ENCODE measurements at regions not wholly inside any gene's neighbourhood (a gene's known extent, or its start where the extent isn't known, plus 50 kb on each side); places are given as distances from the start of the nearest gene placed in this dataset.
A peak's percentile ranks its signal among the peaks of the same experiment; 100 is the strongest.

DNA sequence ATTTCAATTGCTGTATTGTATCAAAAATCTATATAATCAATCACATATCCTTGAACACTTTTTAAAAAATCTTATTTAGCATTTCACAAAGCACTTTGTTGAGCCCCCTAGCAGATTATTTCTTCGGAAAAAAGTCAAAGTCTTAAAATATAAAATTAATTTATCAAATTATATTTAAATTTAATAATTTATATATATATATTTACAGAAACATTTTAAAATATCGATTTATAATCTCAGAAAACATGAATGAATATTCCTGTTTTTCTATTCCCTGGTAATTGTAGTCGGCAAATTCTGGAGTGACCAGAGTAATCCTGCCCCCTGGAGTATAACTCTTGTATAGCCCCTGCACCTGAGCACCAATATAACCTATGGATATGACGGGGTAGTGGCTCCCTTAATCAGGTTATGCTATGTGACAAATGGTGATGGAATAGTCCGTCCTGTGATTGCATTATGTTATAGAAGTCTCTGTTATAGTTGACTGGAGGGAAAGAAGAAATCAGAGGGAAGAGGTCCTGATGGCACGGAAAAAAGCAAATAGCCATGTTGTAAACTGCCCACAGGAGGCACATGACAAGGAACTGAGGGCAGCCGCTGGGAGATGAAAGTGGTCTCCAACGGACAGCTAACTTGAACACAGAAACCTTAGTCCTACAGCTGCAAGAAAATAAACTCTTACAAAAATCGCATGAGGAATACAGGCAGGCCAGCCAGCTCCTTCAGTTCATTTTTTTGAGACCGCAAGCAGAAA, 1092.3 kb downstream of the ARAP2 start:
- H3K27ac ChIP-seq (ENCODE audit: low read depth in 1 of 3, low read length in 2 of 3) = no peak overlapping the region
- no peaks in the 10 kb centered on the region for H3K9me3 ChIP-seq (ENCODE audit: control insufficient read depth in 2 of 2, insufficient read depth in 1 of 2, low read depth in 1 of 2, low read length in 1 of 2)
- DNase-seq = no peak
- H3K27me3 ChIP-seq (ENCODE audit: control insufficient read depth in 3 of 3, insufficient read depth in 3 of 3, low read length in 3 of 3) = no peaks in the 10 kb centered on the region
- FAIRE-seq = no peak
- WGBS, 3 donors = 66 to 73% (median 67%) methylated on average over 10 of the region's 10 CpGs
- no peak overlapping the region for H3K4me3 ChIP-seq (ENCODE audit: low read depth in 1 of 3, low read length in 3 of 3)
- no peaks in the 10 kb centered on the region for H3K36me3 ChIP-seq (ENCODE audit: control insufficient read depth in 3 of 3, insufficient read depth in 2 of 3, low read depth in 1 of 3, low read length in 3 of 3)
- H3K4me1 ChIP-seq (ENCODE audit: control insufficient read depth in 3 of 3, insufficient read depth in 2 of 3, low read depth in 1 of 3, low read length in 2 of 3) = no peaks in the 10 kb centered on the region

DNA sequence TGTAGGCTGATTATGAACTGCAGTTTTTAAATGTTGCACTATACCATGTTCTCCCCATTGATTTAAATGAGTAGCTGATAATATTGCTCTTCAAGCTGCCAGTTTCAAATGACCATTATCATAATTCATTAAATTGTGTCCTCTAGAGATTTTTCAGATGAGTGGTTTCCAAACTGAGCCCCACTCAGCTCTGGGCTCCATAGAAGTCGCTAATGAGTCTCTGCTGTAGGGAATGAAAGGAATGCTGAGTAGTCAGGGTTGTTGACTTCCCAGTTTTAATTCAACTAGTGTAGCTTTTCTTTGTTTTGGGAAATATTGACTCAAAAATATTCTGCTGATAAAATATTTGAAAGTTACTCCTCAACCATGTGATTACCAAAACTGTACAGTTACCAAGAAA, 1081.1 kb downstream of the ARAP2 start:
- Histone ChIP-seq H3K4me3 (ENCODE audit: low read depth in 1 of 3, low read length in 3 of 3) (no peak overlapping the region), H3K4me1 (ENCODE audit: control insufficient read depth in 3 of 3, insufficient read depth in 2 of 3, low read depth in 1 of 3, low read length in 2 of 3) (no peaks in the 10 kb centered on the region), H3K27ac (ENCODE audit: low read depth in 1 of 3, low read length in 2 of 3) (no peak overlapping the region), H3K36me3 (ENCODE audit: control insufficient read depth in 3 of 3, insufficient read depth in 2 of 3, low read depth in 1 of 3, low read length in 3 of 3) (no peaks in the 10 kb centered on the region), H3K27me3 (ENCODE audit: control insufficient read depth in 3 of 3, insufficient read depth in 3 of 3, low read length in 3 of 3) (no peaks in the 10 kb centered on the region), H3K9me3 (ENCODE audit: control insufficient read depth in 2 of 2, insufficient read depth in 1 of 2, low read depth in 1 of 2, low read length in 1 of 2) (no peaks in the 10 kb centered on the region)
- FAIRE-seq = no peak
- no peak for DNase-seq
- 10 to 28% (median 17%) methylated on average over 1 of the region's 1 CpG for WGBS, 3 donors

DNA sequence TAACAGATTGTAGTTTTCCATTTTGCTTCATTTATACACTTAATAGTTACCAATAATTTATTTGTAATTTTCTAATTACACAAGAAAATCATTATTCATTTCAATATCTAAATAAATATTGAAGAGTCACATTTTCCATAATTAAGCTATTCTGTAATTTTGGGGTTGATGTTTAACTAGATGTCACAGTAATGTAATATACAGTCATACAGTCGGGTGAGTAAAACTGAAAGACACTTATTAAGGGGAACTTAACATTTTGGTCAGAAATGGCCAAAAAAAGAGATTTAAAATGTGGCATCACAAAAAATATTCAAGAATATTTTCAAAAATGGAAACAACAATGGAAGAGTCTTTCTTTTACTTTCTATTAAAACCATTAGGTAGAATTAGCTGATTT, 1080.3 kb downstream of the ARAP2 start:
- WGBS, 3 donors = 72 to 81% (median 75%) methylated on average over 1 of the region's 1 CpG
- Histone ChIP-seq H3K4me3 (ENCODE audit: low read depth in 1 of 3, low read length in 3 of 3) (no peak overlapping the region), H3K4me1 (ENCODE audit: control insufficient read depth in 3 of 3, insufficient read depth in 2 of 3, low read depth in 1 of 3, low read length in 2 of 3) (no peaks in the 10 kb centered on the region), H3K9me3 (ENCODE audit: control insufficient read depth in 2 of 2, insufficient read depth in 1 of 2, low read depth in 1 of 2, low read length in 1 of 2) (no peaks in the 10 kb centered on the region), H3K27ac (ENCODE audit: low read depth in 1 of 3, low read length in 2 of 3) (no peak overlapping the region), H3K27me3 (ENCODE audit: control insufficient read depth in 3 of 3, insufficient read depth in 3 of 3, low read length in 3 of 3) (no peaks in the 10 kb centered on the region), H3K36me3 (ENCODE audit: control insufficient read depth in 3 of 3, insufficient read depth in 2 of 3, low read depth in 1 of 3, low read length in 3 of 3) (no peaks in the 10 kb centered on the region)
- FAIRE-seq = peak; percentile 72
- DNase-seq = no peak

DNA sequence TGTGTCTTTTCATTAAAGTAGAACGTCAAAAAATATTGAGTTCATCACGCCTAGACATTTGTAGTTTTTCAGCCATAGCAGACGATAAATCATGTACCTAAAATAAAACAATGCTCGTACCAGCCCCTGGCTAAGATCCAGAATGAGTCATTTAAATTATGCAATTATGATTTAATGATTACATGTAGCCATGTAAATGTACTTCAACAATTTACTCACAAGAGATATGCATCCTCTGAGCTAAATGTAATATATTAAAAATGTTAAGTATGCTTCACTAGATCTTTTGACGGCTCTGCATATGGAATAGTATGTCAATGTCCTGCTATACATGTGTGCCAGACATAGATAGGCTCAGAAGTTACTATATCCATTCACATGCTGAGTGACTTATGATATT, 1077.8 kb downstream of the ARAP2 start:
- no peak for FAIRE-seq
- Histone ChIP-seq H3K4me3 (ENCODE audit: low read depth in 1 of 3, low read length in 3 of 3) (no peak overlapping the region), H3K9me3 (ENCODE audit: control insufficient read depth in 2 of 2, insufficient read depth in 1 of 2, low read depth in 1 of 2, low read length in 1 of 2) (no peaks in the 10 kb centered on the region), H3K4me1 (ENCODE audit: control insufficient read depth in 3 of 3, insufficient read depth in 2 of 3, low read depth in 1 of 3, low read length in 2 of 3) (no peaks in the 10 kb centered on the region), H3K36me3 (ENCODE audit: control insufficient read depth in 3 of 3, insufficient read depth in 2 of 3, low read depth in 1 of 3, low read length in 3 of 3) (no peaks in the 10 kb centered on the region), H3K27ac (ENCODE audit: low read depth in 1 of 3, low read length in 2 of 3) (no peak overlapping the region), H3K27me3 (ENCODE audit: control insufficient read depth in 3 of 3, insufficient read depth in 3 of 3, low read length in 3 of 3) (no peaks in the 10 kb centered on the region)
- whole genome bisulfite sequencing, 3 donors = 47 to 52% (median 51%) methylated on average over 5 of the region's 5 CpGs
- no peak for DNase-seq

- Histone ChIP-seq H3K9me3 (ENCODE audit: control insufficient read depth in 2 of 2, insufficient read depth in 1 of 2, low read depth in 1 of 2, low read length in 1 of 2) (no peaks in the 10 kb centered on the region), H3K27ac (ENCODE audit: low read depth in 1 of 3, low read length in 2 of 3) (no peak overlapping the region), H3K4me1 (ENCODE audit: control insufficient read depth in 3 of 3, insufficient read depth in 2 of 3, low read depth in 1 of 3, low read length in 2 of 3) (no peaks in the 10 kb centered on the region), H3K4me3 (ENCODE audit: low read depth in 1 of 3, low read length in 3 of 3) (no peak overlapping the region), H3K36me3 (ENCODE audit: control insufficient read depth in 3 of 3, insufficient read depth in 2 of 3, low read depth in 1 of 3, low read length in 3 of 3) (no peaks in the 10 kb centered on the region), H3K27me3 (ENCODE audit: control insufficient read depth in 3 of 3, insufficient read depth in 3 of 3, low read length in 3 of 3) (no peaks in the 10 kb centered on the region)
- 43 to 50% (median 46%) methylated on average over 2 of the region's 2 CpGs for WGBS, 3 donors
- DNase-seq = no peak
- no peak for FAIRE-seq
Measured at GRCh38 chr4:35167385-35167784, 1076.9 kb downstream of the ARAP2 start.

DNA sequence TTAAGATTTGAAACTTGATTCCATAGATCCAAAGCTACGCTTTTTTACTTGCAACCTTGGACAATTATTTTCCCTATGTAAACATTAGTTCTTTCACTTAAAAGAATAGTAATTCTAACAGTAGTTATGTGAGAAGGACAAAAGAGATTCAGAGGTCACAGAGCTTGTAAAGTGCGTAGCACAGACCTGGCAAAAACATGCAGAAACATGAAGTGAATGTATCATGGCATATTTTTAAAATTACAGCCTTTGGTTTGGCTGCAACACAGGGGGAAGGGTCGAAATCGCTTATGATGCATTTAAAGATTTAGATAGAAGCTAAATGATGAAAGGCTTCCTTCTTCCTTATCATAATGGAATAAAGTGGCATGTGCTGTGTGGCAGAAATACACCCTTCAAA, 1068.8 kb downstream of the ARAP2 start:
- no peak for FAIRE-seq

DNA sequence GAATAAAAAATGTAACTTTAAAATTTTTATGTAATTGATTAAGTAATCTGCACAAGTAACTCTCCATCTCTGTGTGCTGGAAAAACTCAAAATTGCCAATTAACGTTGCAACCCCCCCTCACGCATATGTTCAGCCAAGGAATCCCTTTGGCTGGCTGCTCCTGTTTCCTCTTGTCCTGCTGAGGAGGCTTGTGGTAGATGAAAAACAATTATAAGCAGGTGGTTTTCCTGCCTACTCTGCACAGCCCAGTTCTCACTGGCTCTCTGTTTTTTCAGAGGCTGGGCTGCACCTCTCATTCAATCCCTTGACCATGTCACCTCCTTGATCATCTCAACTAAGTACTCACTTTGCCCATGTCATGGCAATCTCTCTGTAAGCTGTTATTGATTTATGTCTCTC, 1068.4 kb downstream of the ARAP2 start:
- no peaks in the 10 kb centered on the region for H3K9me3 ChIP-seq (ENCODE audit: control insufficient read depth in 2 of 2, insufficient read depth in 1 of 2, low read depth in 1 of 2, low read length in 1 of 2)
- H3K4me1 ChIP-seq (ENCODE audit: control insufficient read depth in 3 of 3, insufficient read depth in 2 of 3, low read depth in 1 of 3, low read length in 2 of 3) = no peaks in the 10 kb centered on the region
- 33 to 58% (median 53%) methylated on average over 2 of the region's 2 CpGs for WGBS, 3 donors
- H3K36me3 ChIP-seq (ENCODE audit: control insufficient read depth in 3 of 3, insufficient read depth in 2 of 3, low read depth in 1 of 3, low read length in 3 of 3) = no peaks in the 10 kb centered on the region
- H3K27me3 ChIP-seq (ENCODE audit: control insufficient read depth in 3 of 3, insufficient read depth in 3 of 3, low read length in 3 of 3) = no peaks in the 10 kb centered on the region
- FAIRE-seq = no peak
- DNase-seq = no peak
- no peak overlapping the region for H3K27ac ChIP-seq (ENCODE audit: low read depth in 1 of 3, low read length in 2 of 3)
- no peak overlapping the region for H3K4me3 ChIP-seq (ENCODE audit: low read depth in 1 of 3, low read length in 3 of 3)

More for the DNA sequence above, 1068.8 kb downstream of the ARAP2 start:
- no peak overlapping the region for H3K4me3 ChIP-seq (ENCODE audit: low read depth in 1 of 3, low read length in 3 of 3)
- WGBS, 3 donors = 49 to 58% (median 58%) methylated on average over 4 of the region's 4 CpGs
- no peak for DNase-seq
- no peaks in the 10 kb centered on the region for H3K9me3 ChIP-seq (ENCODE audit: control insufficient read depth in 2 of 2, insufficient read depth in 1 of 2, low read depth in 1 of 2, low read length in 1 of 2)
- no peak overlapping the region for H3K27ac ChIP-seq (ENCODE audit: low read depth in 1 of 3, low read length in 2 of 3)
- no peaks in the 10 kb centered on the region for H3K27me3 ChIP-seq (ENCODE audit: control insufficient read depth in 3 of 3, insufficient read depth in 3 of 3, low read length in 3 of 3)
- no peaks in the 10 kb centered on the region for H3K4me1 ChIP-seq (ENCODE audit: control insufficient read depth in 3 of 3, insufficient read depth in 2 of 3, low read depth in 1 of 3, low read length in 2 of 3)
- no peaks in the 10 kb centered on the region for H3K36me3 ChIP-seq (ENCODE audit: control insufficient read depth in 3 of 3, insufficient read depth in 2 of 3, low read depth in 1 of 3, low read length in 3 of 3)

- no peak overlapping the region for H3K4me3 ChIP-seq (ENCODE audit: low read depth in 1 of 3, low read length in 3 of 3)
- FAIRE-seq (no peak), DNase-seq (no peak)
- H3K36me3 ChIP-seq (ENCODE audit: control insufficient read depth in 3 of 3, insufficient read depth in 2 of 3, low read depth in 1 of 3, low read length in 3 of 3) = no peaks in the 10 kb centered on the region
- H3K4me1 ChIP-seq (ENCODE audit: control insufficient read depth in 3 of 3, insufficient read depth in 2 of 3, low read depth in 1 of 3, low read length in 2 of 3) = no peaks in the 10 kb centered on the region
- no peaks in the 10 kb centered on the region for H3K27me3 ChIP-seq (ENCODE audit: control insufficient read depth in 3 of 3, insufficient read depth in 3 of 3, low read length in 3 of 3)
- no peak overlapping the region for H3K27ac ChIP-seq (ENCODE audit: low read depth in 1 of 3, low read length in 2 of 3)
- no peaks in the 10 kb centered on the region for H3K9me3 ChIP-seq (ENCODE audit: control insufficient read depth in 2 of 2, insufficient read depth in 1 of 2, low read depth in 1 of 2, low read length in 1 of 2)
Measured at GRCh38 chr4:35182451-35182850, 1061.9 kb downstream of the ARAP2 start.

DNA sequence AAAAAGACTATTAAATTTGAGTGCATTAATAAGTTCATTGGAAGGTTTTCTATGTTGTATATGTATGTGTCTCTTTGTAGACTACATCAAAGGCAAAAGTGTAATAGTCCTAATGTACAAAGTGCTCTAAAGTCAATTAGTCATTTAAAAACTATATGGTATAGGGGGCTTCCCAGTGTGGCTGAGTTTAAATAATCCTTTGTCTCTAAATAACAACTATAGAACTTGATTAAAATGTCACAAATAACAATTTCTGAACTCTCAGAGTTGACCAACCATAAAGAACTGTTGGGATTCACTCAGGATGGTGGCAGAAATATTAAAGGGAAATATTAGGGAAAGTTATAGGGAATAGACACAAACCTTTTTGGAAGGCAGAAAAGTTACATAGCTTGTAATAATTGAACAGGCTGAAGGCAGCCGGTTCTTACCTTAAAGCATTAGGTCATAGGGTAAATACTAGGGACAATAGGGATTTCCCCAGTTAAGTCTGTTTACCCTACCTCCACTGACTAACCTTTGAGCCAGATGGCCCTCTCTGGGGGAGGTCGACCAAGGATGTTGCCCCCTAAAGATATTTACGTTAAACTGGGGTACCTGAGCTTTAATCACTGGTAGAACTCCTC, 1054.2 kb downstream of the ARAP2 start:
- no peaks in the 10 kb centered on the region for H3K4me1 ChIP-seq (ENCODE audit: control insufficient read depth in 3 of 3, insufficient read depth in 2 of 3, low read depth in 1 of 3, low read length in 2 of 3)
- DNase-seq (no peak), FAIRE-seq (no peak)
- H3K4me3 ChIP-seq (ENCODE audit: low read depth in 1 of 3, low read length in 3 of 3) = no peak overlapping the region
- H3K27ac ChIP-seq (ENCODE audit: low read depth in 1 of 3, low read length in 2 of 3) = no peak overlapping the region
- no peaks in the 10 kb centered on the region for H3K27me3 ChIP-seq (ENCODE audit: control insufficient read depth in 3 of 3, insufficient read depth in 3 of 3, low read length in 3 of 3)
- WGBS, 3 donors = 22 to 26% (median 25%) methylated on average over 3 of the region's 3 CpGs
- no peaks in the 10 kb centered on the region for H3K36me3 ChIP-seq (ENCODE audit: control insufficient read depth in 3 of 3, insufficient read depth in 2 of 3, low read depth in 1 of 3, low read length in 3 of 3)
- H3K9me3 ChIP-seq (ENCODE audit: control insufficient read depth in 2 of 2, insufficient read depth in 1 of 2, low read depth in 1 of 2, low read length in 1 of 2) = no peaks in the 10 kb centered on the region

Data from small intestine (tissue), 7 donors.